NCI-H146 treated with DMSO at 0.1 percent for 48 hours (cell line): ENCODE measurements at regions not wholly inside any gene's neighbourhood (a gene's known extent, or its start where the extent isn't known, plus 50 kb on each side); places are given as distances from the start of the nearest gene placed in this dataset.
"Not testable (repeated sequence)": the region's sequence is repeated elsewhere in the genome, so short reads cannot be mapped to it uniquely, and the experiment has no call there.

Experiments used
- DNase-seq: peaks from one replicate; lab custom pipeline; 2025; ENCODE audit not compliant: unreplicated experiment; lab: John Stamatoyannopoulos, UW

DNA sequence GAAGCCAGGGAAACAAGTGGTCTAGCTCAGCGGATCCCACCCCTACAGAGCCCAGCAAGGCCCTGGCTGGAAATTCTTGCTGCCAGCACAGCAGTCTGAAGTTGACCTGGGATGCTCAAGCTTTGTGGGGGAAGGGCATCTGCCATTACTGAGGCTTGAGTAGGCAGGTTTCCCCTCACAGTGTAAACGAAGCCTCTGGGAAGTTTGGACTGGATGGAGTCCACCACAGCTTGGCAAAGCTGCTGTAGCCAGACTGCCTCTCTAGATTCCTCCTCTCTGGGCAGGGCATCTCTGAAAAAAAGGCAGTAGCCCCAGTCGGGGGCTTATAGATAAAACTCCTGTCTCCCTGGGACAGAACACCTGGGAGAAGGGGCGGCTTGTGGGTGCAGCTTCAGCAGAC is 365.9 kb upstream of the SALL1 start:
- not testable (repeated sequence) for DNase-seq

DNA sequence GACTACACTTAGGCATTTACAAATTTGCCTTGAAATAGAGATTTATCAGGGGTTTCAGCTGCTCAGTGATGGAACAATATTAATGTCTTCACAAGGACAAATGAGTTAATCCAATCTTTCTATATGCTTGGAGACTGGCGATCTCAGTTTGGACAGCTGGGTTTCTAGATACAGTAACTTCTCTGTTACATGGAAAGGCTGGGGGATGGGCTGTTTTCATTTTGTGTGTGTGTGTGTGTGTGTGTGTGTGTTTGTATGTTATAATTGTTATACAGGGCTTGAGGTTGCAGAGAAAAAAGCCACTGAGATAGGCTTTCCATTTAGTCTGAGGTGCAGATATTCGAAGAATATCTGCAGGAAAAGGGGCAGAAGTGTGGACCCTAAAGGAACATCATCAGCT is 359.3 kb upstream of the SALL1 start:
- DNase-seq: no peak

DNA sequence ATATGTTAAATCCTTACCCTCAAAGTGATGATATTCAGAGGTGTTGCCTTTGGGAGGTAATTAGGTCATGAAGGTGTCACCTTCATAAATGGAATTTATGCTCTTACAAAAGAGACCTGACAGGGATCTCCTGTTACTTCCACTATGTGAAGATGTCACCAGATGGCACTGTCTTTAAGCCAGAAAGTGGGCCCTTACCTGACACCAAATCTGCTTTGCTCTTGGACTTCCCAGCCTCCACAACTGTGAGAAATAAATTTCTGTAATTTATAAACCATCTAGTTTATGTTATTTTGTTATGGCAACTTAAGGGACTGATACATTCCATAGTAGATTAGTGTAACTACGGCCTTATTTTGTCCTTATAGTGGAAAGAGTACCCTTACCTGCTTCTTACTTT is 358.3 kb upstream of the SALL1 start:
- DNase-seq: no peak

DNA sequence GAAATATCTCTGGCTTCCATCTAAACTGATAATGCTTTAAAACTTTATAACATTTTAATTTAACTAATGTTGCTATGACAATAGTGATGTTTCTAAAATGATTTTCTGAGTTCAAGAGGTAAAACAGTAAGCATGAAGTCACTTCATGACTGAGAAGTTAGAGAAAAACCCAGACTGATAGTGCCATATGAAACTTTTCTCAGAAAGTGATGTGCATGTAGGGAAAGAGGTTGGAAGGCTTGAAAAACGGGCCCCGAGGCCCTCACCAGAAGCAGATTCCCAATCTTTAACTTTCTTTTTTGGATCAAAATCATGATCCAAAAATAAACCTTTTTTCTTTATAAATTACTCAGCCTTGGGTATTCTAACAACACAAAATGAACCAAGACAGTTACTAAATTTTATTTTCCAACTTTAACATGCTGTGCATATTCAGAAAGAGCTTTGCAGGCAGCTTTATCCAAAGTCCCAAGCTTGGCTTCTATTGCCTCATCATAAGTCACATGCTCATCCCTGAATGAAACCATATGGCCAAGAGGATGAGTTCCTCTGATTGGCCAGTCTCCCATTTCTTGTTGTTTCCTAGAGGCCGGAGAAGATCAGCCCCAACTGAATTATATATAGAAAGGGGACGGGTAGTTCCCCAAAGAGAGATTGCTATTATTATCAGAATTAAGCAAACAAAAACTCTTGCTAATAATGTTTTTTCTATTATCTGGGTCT is 357.6 kb upstream of the SALL1 start:
- DNase-seq: no peak

DNA sequence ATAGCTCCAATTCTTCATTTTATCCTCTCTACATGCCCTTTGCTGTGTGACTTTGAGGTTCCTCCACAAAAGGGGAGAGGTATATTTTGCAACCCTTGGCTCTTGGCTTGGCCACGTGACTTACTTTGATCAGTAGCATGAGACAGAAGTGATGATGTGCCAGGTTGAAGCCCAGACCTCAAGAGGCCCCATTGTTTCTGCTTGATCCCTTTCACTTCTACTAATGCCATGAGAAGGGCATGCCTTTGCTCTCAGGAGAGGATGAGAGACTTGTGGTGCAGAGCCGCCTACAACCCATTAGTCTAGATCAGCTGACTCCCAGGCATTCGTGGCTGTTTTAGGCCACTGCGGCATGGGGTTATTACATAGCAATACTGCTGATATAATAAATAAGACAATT is 356.2 kb upstream of the SALL1 start:
- DNase-seq: no peak

DNA sequence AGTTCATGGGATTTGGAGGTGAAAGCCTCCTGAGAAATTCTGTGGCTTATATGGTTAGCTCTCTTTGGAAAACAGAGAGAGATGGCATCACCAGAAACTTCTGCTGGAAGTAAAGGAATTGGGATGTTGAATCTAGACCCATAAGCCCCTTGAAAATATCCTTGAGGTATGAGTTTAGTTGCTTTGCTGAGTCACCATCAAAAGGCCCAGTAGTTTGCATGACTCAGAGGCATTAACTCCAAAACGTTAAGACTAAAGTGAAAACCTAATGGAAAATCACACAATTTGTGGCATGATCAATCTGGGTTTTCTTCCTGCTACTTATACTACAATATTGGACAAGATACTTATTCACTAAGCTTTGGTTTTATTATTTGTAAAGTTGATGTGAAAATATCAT is 349.2 kb upstream of the SALL1 start:
- no peak for DNase-seq

DNA sequence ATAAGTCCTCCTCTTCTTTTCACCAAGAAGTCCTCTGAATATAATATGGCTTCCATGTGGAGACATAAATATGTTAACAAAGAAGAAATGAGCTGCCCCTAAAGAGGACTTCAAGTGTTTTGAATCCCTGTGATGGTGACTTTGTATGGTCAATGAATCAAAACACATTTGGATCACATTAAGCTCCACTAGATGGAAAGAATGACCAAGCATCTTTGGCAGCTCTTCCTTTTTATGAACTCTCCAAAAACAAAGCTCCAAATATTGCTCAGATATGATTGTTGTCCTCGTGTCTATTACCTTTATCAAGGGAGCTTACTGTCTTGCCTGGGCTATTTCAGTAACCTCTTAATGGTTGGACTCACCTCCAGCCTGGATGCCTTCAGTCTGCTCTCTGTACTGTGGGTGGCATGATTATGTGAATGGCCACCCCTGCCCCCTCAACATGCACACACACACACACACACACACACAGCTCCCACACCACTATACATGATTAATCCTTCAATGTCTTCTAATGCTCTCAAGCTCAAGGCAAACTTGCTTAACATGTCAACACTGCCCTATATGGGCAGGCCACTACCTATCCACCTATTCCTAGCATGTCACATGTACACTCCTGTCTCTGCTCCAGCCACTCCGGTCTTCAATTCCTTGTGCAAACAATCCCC is 346.6 kb upstream of the SALL1 start:
- DNase-seq: no peak

DNA sequence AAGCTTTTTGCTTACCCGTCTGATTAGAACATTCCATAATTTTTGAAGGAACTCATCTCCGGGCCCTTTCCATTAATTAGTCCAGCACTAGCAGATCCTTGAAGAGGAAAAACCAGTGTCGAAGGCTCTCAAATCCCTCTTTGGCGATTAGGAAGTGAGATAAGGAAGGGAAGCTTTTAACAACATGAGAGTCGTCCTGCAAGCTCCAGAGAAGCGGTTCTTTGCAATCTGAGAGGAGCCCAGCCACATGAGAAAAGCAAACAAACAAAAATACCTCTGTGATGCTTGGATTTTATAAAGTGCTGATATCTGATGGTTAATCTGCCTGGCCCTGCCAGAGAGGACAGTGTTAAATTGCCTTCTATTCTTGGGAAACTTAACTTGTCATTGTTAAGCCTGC is 339.8 kb upstream of the SALL1 start:
- no peak for DNase-seq

DNA sequence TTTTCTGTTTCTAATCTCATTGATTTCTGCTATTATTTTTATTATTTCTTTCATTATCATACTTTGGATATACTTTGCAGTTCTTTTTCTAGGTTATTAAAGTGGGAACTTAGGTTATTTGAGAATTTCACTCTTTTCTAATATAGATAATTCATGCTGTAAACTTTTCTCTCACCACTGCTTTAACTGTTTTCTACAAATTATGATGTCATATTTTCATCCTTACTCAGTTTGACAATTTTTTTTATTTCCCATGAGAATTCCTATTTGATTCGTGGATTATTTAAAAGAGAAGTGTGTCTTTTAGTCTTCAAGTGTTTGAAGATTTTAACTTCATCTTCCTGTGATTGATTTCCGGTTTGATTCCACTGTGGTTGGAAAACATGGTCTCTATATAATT is 336.8 kb upstream of the SALL1 start:
- no peak for DNase-seq

DNA sequence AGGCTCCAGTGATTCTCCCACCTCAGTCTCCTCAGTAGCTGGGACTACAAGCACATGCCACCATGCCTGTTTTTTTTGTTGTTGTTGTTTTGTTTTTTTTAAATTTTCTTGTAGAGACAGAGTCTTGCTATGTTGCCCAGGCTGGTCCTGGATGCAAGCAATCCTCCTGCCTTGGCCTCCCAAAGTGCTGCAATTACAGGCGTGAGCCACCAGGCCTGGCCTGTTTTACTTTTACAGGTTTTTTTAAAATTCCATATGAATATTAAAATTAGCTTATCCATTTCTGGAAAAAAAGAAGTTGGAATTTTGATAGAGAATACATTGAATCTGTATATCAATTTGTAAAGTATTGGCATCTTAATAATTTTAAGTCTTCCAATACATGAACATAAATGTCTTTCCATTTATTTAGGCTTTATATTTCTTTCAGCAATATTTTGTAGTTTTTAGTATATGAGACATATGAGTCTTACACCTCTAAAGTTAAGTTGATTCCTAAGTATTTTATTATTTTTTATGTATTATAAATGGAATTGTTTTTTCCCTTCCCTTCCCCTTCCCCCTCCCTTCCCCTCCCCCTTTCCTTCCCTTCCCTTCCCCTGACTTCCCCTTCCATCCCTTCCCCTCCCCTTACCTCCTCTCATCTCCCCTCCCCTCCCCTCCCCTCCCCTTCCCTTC is 323.5 kb upstream of the SALL1 start:
- DNase-seq: no peak

DNA sequence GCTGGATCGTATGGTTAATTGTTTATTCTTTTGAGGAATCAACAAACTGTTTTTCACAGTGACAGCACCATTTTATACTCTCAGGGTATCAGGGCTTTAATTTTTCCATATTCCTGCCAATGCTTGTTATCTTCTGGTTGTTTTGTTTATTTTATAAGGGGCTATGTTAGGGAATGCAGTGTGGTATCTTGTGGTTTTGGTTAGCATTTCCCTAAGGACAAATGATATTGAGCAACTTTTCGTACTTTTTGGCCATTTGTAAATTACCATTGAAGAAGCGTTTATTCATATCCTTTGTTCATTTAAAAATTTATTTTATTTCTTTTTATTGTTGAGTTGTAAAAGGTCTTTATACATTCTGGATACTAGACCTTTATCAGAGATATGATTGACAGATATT is 322.0 kb upstream of the SALL1 start:
- no peak for DNase-seq

DNA sequence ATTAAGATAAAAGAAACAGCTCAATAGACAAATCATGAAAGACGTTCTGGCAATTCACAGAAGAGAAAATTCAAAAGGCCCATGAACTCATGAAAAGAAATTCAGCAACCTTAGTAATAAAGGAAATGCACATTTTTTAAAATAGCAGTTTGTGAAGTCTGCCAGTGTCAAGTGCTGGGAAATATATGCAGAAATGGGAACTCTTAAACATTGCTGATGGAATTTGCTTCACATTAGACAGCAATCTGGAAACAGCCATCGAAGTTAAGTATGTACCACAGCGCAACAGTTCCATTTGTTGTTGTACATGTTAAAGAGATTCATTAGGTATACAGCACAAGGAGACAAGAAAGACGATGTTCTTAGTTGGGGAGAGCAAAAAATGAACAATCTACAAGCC is 319.4 kb upstream of the SALL1 start:
- no peak for DNase-seq

DNA sequence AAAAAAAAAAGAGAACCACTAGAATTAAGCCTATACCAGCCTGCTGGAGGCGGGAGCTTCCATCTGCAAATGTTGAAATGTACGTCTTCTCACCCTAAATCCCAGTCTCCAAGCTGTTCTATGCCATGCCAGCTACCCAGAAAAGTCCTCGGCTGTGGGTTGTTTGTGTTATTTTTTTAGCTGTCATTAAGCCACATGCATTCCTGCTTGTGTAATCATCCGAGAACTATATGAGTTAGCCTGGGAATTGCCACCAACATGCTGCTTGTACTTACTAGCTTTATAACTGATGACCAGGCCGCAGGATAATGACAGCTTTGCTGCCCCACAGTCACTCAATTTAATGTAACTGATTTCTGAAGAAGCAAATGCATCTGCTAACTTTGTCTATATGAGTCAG is 313.9 kb upstream of the SALL1 start:
- no peak for DNase-seq

DNA sequence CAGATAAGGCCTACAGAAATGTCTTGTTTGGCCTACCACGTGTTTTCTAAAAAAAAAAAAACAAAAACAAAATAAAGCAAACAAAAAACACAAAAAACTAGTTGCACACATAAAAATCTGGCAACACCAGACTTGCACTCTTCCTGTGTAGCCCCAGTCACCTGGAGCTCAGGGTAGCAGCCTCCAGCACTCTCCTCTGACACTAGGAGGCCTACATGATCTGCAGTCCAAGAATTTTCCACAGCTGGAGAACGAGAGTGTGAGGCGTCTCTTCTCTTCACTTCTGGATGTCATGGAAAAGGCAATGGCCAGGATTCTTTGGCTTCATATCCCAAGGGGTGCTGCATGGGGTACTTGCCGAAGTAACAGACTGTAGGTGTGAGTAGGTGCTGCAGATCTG is 310.2 kb upstream of the SALL1 start:
- DNase-seq: no peak

DNA sequence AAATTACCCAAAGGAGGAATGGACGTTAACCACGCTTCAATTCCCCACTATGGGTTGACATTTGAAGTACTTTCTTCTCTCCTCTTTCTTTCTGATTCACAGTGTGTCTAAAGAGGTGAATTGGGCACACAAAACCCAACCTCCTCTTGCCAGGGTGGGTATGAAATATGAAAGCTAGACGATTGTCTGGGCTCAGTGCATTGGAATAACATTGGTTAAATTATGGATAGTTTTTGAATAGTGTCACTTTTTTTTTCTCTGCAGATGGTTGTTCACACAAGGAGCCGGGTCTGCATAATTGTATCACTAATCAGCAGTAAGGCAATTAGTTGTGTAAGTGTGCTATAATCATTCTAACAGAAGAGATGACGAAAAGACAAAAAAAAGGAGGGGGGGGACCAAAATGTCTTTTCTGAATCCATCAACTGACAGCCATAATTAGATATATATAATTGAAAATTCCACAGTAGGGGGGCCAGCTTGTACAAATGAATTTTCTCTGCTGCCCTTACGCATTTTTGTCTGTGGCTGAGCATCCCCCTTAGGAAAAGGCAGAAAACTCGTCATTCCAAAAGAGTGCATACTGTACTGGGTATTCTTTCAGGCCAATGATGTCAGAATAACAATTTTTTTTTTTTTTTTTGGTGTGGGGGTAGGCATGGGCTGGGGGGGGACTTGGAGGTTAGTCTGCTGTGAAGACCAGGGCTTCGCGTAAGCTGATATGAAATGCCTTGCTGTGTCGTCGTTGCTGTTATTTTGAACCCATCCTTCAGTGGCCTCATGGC is 307.5 kb upstream of the SALL1 start:
- no peak for DNase-seq

DNA sequence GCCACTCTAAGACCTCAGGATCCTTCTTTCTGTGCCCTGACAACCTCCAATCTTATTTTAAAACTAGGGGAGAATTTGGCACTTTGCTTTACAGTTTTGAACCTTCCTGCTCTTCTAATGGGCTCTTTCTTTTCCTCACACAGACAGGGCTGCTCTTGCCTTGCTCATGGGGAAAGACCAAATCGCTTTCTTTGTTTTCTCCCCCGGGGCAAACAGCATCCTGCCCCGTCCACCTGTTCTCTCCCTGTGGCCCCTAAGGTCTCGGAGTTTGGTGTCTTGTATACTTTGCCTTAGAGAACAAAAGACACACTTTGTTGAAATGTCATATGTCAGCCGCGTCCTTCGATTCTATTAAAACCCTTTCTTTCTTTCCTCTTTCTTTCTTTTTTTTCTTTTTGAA is 306.7 kb upstream of the SALL1 start:
- DNase-seq: no peak

DNA sequence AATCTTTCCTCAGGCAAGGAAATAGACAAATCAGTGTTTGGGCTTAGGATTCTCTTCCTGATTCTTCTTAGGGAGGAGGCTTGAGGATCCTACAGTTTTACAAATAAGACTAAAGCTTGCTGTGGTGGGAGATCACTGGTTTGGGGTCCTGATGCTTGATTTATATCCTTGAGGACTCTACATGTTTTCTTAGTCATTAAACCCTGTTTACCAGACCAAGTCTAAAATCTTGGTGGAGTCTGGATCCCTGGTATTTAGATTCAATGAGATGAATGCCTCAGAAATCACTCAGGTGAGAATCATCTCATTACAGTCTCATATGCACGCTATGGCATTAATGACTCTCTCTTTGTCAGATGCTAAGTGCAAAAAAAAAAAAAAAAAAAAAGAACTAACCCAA is 304.3 kb upstream of the SALL1 start:
- DNase-seq: no peak

DNA sequence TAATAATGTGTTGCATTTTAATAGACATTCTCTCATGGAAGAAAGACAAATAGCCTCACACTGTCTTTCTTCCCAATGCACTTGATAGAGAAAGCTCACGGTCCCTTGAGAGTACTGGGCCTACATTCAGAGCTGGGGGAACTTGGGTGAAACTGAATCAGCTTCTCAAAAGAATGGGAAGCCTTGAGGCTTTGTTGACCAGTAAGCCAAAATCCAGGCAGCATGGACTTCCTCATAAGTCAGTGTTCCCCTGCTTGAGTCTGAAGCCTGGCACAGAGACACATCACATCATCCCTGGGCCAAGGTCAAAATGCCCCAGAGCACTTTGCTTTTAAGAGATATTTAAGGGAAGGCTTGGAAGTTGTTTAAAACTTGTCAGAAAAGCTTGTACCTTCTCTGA is 302.2 kb upstream of the SALL1 start:
- no peak for DNase-seq

DNA sequence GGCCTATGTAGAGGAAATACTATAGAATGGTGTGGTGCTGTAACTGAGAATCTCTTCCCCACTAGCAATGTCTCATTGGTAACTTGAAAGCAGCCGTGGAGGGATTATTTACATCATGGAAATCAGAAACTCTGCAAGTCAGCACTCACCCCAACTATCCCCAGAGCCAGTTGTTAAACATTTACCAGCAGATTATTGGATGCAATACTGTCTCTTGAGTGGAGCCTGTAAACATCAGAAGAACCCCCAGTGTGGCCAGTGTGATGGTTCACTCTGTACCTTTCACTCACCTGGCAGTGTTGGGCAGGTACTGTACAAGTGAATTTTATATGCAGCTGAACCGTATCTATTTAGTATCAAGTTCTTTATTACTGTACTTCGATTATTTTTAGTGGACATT is 299.8 kb upstream of the SALL1 start:
- DNase-seq: no peak

DNA sequence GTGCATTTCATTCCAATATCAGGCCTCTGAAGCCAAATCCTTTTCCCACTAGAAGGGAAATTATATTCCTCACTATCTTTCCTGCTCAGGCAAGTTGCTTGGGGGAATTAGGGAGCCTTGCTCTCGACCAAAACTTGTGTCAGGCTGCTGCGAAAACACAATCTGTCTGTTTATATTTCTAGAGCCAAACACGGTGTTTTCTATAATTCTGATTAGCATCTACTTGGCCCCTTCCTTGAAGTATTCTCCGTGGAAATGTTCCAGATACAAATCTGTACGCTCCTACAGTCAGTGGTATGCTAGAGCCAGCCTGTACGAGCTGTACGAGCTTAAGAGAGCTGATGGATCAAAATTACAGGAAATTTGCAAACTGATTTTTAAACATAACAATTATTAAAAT is 299.3 kb upstream of the SALL1 start:
- no peak for DNase-seq

DNA sequence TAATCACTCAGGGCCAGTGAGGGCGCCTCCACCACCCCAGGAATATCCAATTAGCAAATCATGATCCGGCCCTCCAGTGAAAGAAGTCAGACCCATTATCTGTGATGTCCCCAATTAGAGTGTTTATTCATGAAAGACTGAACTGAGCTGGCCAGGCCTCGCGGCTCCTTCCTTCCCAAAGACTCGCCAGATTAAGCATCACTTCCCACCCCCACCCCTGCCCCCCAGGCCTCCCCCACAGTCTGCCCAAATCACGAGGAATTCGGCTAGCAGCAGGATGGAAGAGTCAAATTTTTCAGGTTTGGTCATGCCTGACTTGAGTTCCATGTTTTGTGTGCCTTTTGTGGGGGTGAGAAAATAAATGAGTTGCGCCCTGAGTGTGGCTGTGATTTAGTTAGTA is 298.4 kb upstream of the SALL1 start:
- no peak for DNase-seq

DNA sequence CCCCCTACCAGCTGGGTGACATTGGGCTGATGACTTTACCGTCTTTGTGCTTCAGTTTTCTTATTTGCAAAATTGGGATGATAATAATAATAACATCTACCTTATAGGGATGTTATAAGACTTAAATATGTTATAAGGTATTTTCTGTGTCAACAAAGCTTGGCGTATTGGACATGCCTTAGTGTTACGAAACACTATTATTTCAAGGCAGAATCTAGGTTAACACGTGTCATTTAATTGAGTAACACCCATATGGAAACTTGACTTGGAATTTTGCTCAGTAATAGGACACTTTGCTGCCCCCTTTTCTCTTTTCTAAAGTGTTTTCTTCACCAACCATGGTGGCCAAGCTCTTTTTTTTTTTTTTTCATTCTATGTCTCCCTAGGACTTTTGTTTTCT is 294.2 kb upstream of the SALL1 start:
- no peak for DNase-seq
